H9 (cell line): ENCODE measurements at regions not wholly inside any gene's neighbourhood (a gene's known extent, or its start where the extent isn't known, plus 50 kb on each side); places are given as distances from the start of the nearest gene placed in this dataset.
"Not testable (repeated sequence)": the region's sequence is repeated elsewhere in the genome, so short reads cannot be mapped to it uniquely, and the experiment has no call there.

Experiments
- DNase-seq: peaks from one replicate; pipeline ENCODE4 v3.0.0-alpha.2; 2017
- H2AFZ ChIP-seq: one replicate; pipeline ENCODE4 v1.6.1; 2013; ENCODE audit warnings: mild to moderate bottlenecking, low read length, control low read depth, moderate library complexity
- H2AK5ac ChIP-seq: 2 replicates; pipeline ENCODE4 v1.6.1; 2013; ENCODE audit warnings: low read length, control low read depth, mixed read lengths; ENCODE audit not compliant: insufficient read length
- H2BK120ac ChIP-seq: one replicate; pipeline ENCODE4 v1.6.1; 2013; ENCODE audit warnings: low read depth, mild to moderate bottlenecking, low read length, control low read depth, inconsistent platforms; ENCODE audit not compliant: poor library complexity, severe bottlenecking
- H2BK12ac ChIP-seq: 2 replicates; pipeline ENCODE4 v1.6.1; 2013; ENCODE audit warnings: low read length, control low read depth, mixed read lengths, low read depth; ENCODE audit not compliant: insufficient read length
- H2BK15ac ChIP-seq: 2 replicates; pipeline ENCODE4 v1.6.1; 2013; ENCODE audit warnings: low read depth, low read length, control low read depth
- H2BK20ac ChIP-seq: one replicate; pipeline ENCODE4 v1.6.1; 2013; ENCODE audit warnings: low read depth, mild to moderate bottlenecking, low read length, control low read depth, inconsistent platforms; ENCODE audit not compliant: poor library complexity, severe bottlenecking
- H2BK5ac ChIP-seq: 2 replicates; pipeline ENCODE4 v1.6.1; 2013; ENCODE audit warnings: low read length, control low read depth, mixed read lengths; ENCODE audit not compliant: insufficient read length
- H3K14ac ChIP-seq: 2 replicates; pipeline ENCODE4 v1.6.1; 2013; ENCODE audit warnings: low read length, control low read depth; ENCODE audit not compliant: insufficient read depth
- H3K18ac ChIP-seq: 2 replicates; pipeline ENCODE4 v1.6.1; 2013; ENCODE audit warnings: low read depth, mild to moderate bottlenecking, mixed read lengths, low read length, control low read depth; ENCODE audit not compliant: insufficient read length
- H3K23ac ChIP-seq: 2 replicates; pipeline ENCODE4 v1.6.1; 2013; ENCODE audit warnings: low read length, control low read depth, mixed read lengths, low read depth; ENCODE audit not compliant: insufficient read length
- H3K23me2 ChIP-seq: 2 replicates; pipeline ENCODE4 v1.6.1; 2013; ENCODE audit warnings: low read depth, mild to moderate bottlenecking, mixed read lengths, low read length, control low read depth; ENCODE audit not compliant: insufficient read length, poor library complexity, severe bottlenecking
- H3K27ac ChIP-seq: 2 replicates; pipeline ENCODE4 v1.5.1; 2013; ENCODE audit warnings: low read length, control low read depth, mixed read lengths, low read depth; ENCODE audit not compliant: insufficient read length
- H3K27me3 ChIP-seq: 2 replicates; pipeline ENCODE4 v1.6.1; 2013; ENCODE audit warnings: low read length, control low read depth, inconsistent platforms; ENCODE audit not compliant: insufficient read depth
- H3K4ac ChIP-seq: 2 replicates; pipeline ENCODE4 v1.6.1; 2013; ENCODE audit warnings: low read depth, mild to moderate bottlenecking, control low read depth, inconsistent platforms, low read length, moderate library complexity
- H3K4me1 ChIP-seq: 2 replicates; pipeline ENCODE4 v1.6.1; 2013; ENCODE audit warnings: low read length, control low read depth, inconsistent platforms; ENCODE audit not compliant: insufficient read depth
- H3K4me2 ChIP-seq: 2 replicates; pipeline ENCODE4 v1.6.1; 2013; ENCODE audit warnings: low read length, control low read depth, mixed read lengths; ENCODE audit not compliant: insufficient read length, insufficient read depth
- H3K56ac ChIP-seq: 2 replicates; pipeline ENCODE4 v1.6.1; 2013; ENCODE audit warnings: low read depth, mild to moderate bottlenecking, mixed read lengths, low read length, control low read depth; ENCODE audit not compliant: insufficient read length
- H3K79me1 ChIP-seq: 2 replicates; pipeline ENCODE4 v1.6.1; 2013; ENCODE audit warnings: low read depth, mild to moderate bottlenecking, moderate library complexity, low read length, control low read depth, inconsistent platforms; ENCODE audit not compliant: insufficient read depth, poor library complexity, severe bottlenecking
- H3K79me2 ChIP-seq: 2 replicates; pipeline ENCODE4 v1.6.1; 2013; ENCODE audit warnings: low read length, control low read depth, inconsistent platforms; ENCODE audit not compliant: insufficient read depth
- H3K9ac ChIP-seq: 2 replicates; pipeline ENCODE4 v1.6.1; 2013; ENCODE audit warnings: low read length, control low read depth, mixed read lengths; ENCODE audit not compliant: insufficient read length; ENCODE audit errors: extremely low read depth
- H3K9me3 ChIP-seq: one replicate; pipeline ENCODE4 v1.6.1; 2013; ENCODE audit warnings: low read depth, low read length, inconsistent platforms; ENCODE audit not compliant: control insufficient read depth
- H3T11ph ChIP-seq: one replicate; pipeline ENCODE4 v1.6.1; 2013; ENCODE audit warnings: mild to moderate bottlenecking, low read length, control low read depth, inconsistent platforms
- H4K20me1 ChIP-seq: one replicate; pipeline ENCODE4 v1.6.1; 2013; ENCODE audit not compliant: control insufficient read depth, insufficient read length, insufficient read depth
- H4K5ac ChIP-seq: 2 replicates; pipeline ENCODE4 v1.6.1; 2013; ENCODE audit warnings: low read depth, mild to moderate bottlenecking, mixed read lengths, low read length, control low read depth; ENCODE audit not compliant: insufficient read length
- H4K8ac ChIP-seq: replicated peaks from 2 replicates; pipeline ENCODE4 v1.6.1; 2013; ENCODE audit warnings: low read length, control low read depth, mixed read lengths, low read depth; ENCODE audit not compliant: insufficient read length
- H4K91ac ChIP-seq: 2 replicates; pipeline ENCODE4 v1.6.1; 2013; ENCODE audit warnings: low read depth, mild to moderate bottlenecking, moderate library complexity, mixed read lengths, low read length, control low read depth; ENCODE audit not compliant: insufficient read length
- H3K27ac Mint-ChIP-seq, 3 experiments: 2 replicates in 2 of 3; 3 replicates in 1 of 3; pipeline ENCODE4 v1.8.0; 2020 to 2021; ENCODE audit warnings: mixed read lengths in 3 of 3, mild to moderate bottlenecking in 1 of 3, moderate library complexity in 1 of 3
- H3K27me3 Mint-ChIP-seq: 2 replicates; pipeline ENCODE4 v1.8.0; 2021; ENCODE audit warnings: low read depth, mild to moderate bottlenecking, moderate library complexity, mixed read lengths
- H3K36me3 Mint-ChIP-seq, 3 experiments: 2 replicates in 2 of 3; 3 replicates in 1 of 3; pipeline ENCODE4 v1.8.0; 2020 to 2021; ENCODE audit warnings: low read depth in 3 of 3, mixed read lengths in 3 of 3; ENCODE audit not compliant: insufficient read depth in 1 of 3
- H3K4me1 Mint-ChIP-seq, 2 experiments: 2 replicates each; pipeline ENCODE4 v1.8.0; 2020; ENCODE audit warnings: mixed read lengths in 2 of 2
- H3K4me3 Mint-ChIP-seq, 2 experiments: 2 replicates in 1 of 2; 3 replicates in 1 of 2; pipeline ENCODE4 v1.8.0; 2020 to 2021; ENCODE audit warnings: mild to moderate bottlenecking in 2 of 2, mixed read lengths in 2 of 2, moderate library complexity in 1 of 2
- H3K9me3 Mint-ChIP-seq, 2 experiments: 2 replicates in 1 of 2; 3 replicates in 1 of 2; pipeline ENCODE4 v1.8.0; 2020; ENCODE audit warnings: mild to moderate bottlenecking in 2 of 2, mixed read lengths in 2 of 2, moderate library complexity in 1 of 2
- WGBS: extraction: QIAGEN DNeasy Blood & Tissue Kit; methylation state at CpG from one replicate; pipeline ENCODE4 v1.1.7; 2013; ENCODE audit warnings: missing lambda C conversion rate, low lambda C conversion rate, mixed read lengths; ENCODE audit not compliant: insufficient read length; ENCODE audit errors: extremely low coverage; 5-methylcytosine and 5-hydroxymethylcytosine counted together

DNA sequence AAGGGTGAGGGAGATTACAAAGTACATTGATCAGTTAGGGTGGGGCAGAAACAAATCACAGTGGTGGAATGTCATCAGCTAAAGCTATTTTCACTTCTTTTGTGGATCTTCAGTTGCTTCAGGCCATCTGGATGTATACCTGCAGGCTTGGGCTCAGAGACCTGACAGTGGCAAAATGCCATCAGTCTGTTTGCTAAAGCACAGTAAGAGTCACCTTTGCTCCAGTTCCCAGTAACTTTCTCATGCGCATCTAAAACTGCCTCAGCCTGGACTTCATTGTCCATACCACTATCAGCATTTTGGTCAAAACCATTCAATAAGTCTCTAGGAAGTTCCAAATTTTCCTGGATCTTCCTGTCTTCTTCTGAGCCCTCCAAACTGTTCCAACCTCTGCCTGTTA, 113.2 kb downstream of the DTWD1 start:
- H3K27me3 Mint-ChIP-seq, H3T11ph ChIP-seq: not testable (repeated sequence)
- no CpG with 5 or more reads among the region's 1 CpG for WGBS

More for the DNA sequence above, 113.2 kb downstream of the DTWD1 start:
- H3K18ac ChIP-seq, H2BK15ac ChIP-seq, H3K4me3 Mint-ChIP-seq, H2AK5ac ChIP-seq, DNase-seq, H4K91ac ChIP-seq, H4K5ac ChIP-seq, H3K9me3 ChIP-seq, H3K14ac ChIP-seq, H3K4me1 ChIP-seq, H3K27ac ChIP-seq, H2BK12ac ChIP-seq, H3K36me3 Mint-ChIP-seq, H3K79me2 ChIP-seq, H3K23me2 ChIP-seq, H3K23ac ChIP-seq, H2BK120ac ChIP-seq, H4K20me1 ChIP-seq, H3K4me2 ChIP-seq, H3K27me3 ChIP-seq, H3K27ac Mint-ChIP-seq, H3K79me1 ChIP-seq, H2BK5ac ChIP-seq, H3K9me3 Mint-ChIP-seq, H3K9ac ChIP-seq, H3K56ac ChIP-seq, H4K8ac ChIP-seq, H2BK20ac ChIP-seq, H3K4ac ChIP-seq, H2AFZ ChIP-seq: not testable (repeated sequence)
- H3K4me1 Mint-ChIP-seq: peaks cover 8 to 12% of the 10 kb centered on the region in 2 experiments
